Esophagus squamous epithelium (tissue), 5 donors: ENCODE measurements at regions not wholly inside any gene's neighbourhood (a gene's known extent, or its start where the extent isn't known, plus 50 kb on each side); places are given as distances from the start of the nearest gene placed in this dataset.

ENCODE experiments used
- DNase-seq: peaks from one replicate; lab custom pipeline; 2025; lab: John Stamatoyannopoulos, UW
- H3K27ac ChIP-seq, 4 donors: fragments of 200-600 bp; sonication (generic); one replicate each; pipeline ENCODE4 v1.5.1; 2016 to 2019; ENCODE audit warnings: mild to moderate bottlenecking in 1 of 4
- H3K27me3 ChIP-seq, 4 donors: fragments of 200-600 bp; sonication (generic); 1 replicate in 3 of 4; 2 replicates in 1 of 4; pipeline versions ENCODE4 v1.5.1 to v1.6.0; 2017 to 2021; ENCODE audit warnings: antibody characterized with exemption in 1 of 4
- H3K36me3 ChIP-seq, 3 donors: fragments of 200-600 bp; sonication (generic); one replicate each; pipeline ENCODE4 v1.5.1; 2016 to 2019
- H3K4me1 ChIP-seq, 3 donors: fragments of 200-600 bp; sonication (generic); one replicate each; pipeline ENCODE4 v1.5.1; 2017 to 2019
- H3K4me3 ChIP-seq, 4 donors: fragments of 200-600 bp; sonication (generic); 1 replicate in 3 of 4; 2 replicates in 1 of 4; pipeline ENCODE4 v1.5.1; 2016 to 2019; ENCODE audit warnings: mild to moderate bottlenecking in 2 of 4, moderate library complexity in 1 of 4
- H3K9me3 ChIP-seq, 3 donors: fragments of 200-600 bp; sonication (generic); one replicate each; pipeline ENCODE4 v1.5.1; 2016 to 2019
- POLR2A ChIP-seq, 4 donors: fragments of 450-650 bp; IDR thresholded peaks; one replicate each; pipeline ENCODE4 v1.6.1; 2017; ENCODE audit warnings: antibody characterized with exemption in 4 of 4, mild to moderate bottlenecking in 4 of 4, moderate library complexity in 3 of 4
- WGBS, 2 donors: methylation state at CpG; one replicate each; pipeline ENCODE4 v1.1.5; 2018; 5-methylcytosine and 5-hydroxymethylcytosine counted together
- intact Hi-C: fragments of 100-400 bp; cut with DNase I; formaldehyde crosslinking; loops from one replicate; pipeline ENCODE4 v1.15.0; 2022
- TF ChIP-seq, protein P1 (sequence below), 6 experiments: fragments of 450-650 bp in 4 of 6; fragments of 200-600 bp in 2 of 6; sonication (generic) in 2 of 6; IDR thresholded peaks; one replicate each; pipeline ENCODE4 v1.5.1; 2016 to 2019; ENCODE audit warnings: antibody characterized with exemption in 6 of 6, mild to moderate bottlenecking in 4 of 6, moderate library complexity in 4 of 6
- donor health status: DM: yes; HTN: yes; CAD: no.

DNA sequence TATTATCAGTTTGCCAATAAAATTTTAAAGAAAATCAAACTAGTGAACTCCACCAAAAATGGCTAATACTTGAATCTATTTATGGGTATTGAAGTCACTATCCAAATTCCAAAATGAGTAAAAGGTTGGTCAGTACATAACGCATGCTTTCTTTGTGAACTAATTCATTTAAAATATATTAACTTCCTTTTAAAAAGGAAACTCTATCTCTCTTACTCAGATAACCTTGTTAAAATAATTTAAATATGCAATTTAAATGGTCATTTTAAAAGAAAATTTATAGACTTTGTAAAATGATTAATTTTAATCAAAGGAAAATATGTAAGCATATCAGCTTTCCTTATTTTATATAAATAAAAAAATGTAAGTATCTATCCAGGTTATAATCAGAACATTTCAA lies 419.4 kb upstream of the ZNF385D start:
- H3K9me3 ChIP-seq = no peaks in the 10 kb centered on the region
- no peak overlapping the region for H3K27ac ChIP-seq
- H3K4me3 ChIP-seq = no peak overlapping the region
- no peaks in the 10 kb centered on the region for H3K36me3 ChIP-seq
- 69 to 73% methylated on average over 1 of the region's 1 CpG for WGBS, 2 donors
- no peaks in the 10 kb centered on the region for H3K27me3 ChIP-seq
- DNase-seq = no peak
- H3K4me1 ChIP-seq = no peaks in the 10 kb centered on the region
- intact Hi-C loops = no loop called here
- TF ChIP-seq POLR2A (IDR thresholded peaks at IDR 0.05) = no peak
- TF ChIP-seq, protein P1, sequence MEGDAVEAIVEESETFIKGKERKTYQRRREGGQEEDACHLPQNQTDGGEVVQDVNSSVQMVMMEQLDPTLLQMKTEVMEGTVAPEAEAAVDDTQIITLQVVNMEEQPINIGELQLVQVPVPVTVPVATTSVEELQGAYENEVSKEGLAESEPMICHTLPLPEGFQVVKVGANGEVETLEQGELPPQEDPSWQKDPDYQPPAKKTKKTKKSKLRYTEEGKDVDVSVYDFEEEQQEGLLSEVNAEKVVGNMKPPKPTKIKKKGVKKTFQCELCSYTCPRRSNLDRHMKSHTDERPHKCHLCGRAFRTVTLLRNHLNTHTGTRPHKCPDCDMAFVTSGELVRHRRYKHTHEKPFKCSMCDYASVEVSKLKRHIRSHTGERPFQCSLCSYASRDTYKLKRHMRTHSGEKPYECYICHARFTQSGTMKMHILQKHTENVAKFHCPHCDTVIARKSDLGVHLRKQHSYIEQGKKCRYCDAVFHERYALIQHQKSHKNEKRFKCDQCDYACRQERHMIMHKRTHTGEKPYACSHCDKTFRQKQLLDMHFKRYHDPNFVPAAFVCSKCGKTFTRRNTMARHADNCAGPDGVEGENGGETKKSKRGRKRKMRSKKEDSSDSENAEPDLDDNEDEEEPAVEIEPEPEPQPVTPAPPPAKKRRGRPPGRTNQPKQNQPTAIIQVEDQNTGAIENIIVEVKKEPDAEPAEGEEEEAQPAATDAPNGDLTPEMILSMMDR (IDR thresholded peaks at IDR 0.05) = no peak

DNA sequence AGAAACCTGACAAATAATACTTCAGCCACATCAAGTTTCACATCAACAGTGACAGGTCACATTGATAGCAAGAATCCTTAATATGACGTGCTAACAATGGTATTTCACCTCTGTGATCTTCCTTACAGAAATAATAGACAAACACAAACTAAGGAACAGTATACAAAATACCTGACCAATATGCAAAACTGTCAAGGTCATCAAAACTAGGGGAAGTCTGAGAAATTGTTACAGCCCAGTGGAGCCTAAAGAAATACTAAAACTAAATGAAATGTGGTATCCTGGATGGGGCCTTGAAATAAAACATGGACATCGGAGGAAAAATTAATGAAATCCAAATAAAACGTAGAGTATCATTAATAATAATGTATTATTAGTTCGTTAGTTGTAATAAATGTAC lies 422.0 kb upstream of the ZNF385D start:
- no peak for DNase-seq
- H3K9me3 ChIP-seq = no peaks in the 10 kb centered on the region
- no peak overlapping the region for H3K4me3 ChIP-seq
- H3K27ac ChIP-seq = no peak overlapping the region
- intact Hi-C loops = no loop called here
- no peaks in the 10 kb centered on the region for H3K4me1 ChIP-seq
- H3K36me3 ChIP-seq = no peaks in the 10 kb centered on the region
- no peak for TF ChIP-seq POLR2A (IDR thresholded peaks at IDR 0.05)
- TF ChIP-seq, protein P1 (IDR thresholded peaks at IDR 0.05) = no peak
- 73 to 80% methylated on average over 4 of the region's 4 CpGs for WGBS, 2 donors
- no peaks in the 10 kb centered on the region for H3K27me3 ChIP-seq

DNA sequence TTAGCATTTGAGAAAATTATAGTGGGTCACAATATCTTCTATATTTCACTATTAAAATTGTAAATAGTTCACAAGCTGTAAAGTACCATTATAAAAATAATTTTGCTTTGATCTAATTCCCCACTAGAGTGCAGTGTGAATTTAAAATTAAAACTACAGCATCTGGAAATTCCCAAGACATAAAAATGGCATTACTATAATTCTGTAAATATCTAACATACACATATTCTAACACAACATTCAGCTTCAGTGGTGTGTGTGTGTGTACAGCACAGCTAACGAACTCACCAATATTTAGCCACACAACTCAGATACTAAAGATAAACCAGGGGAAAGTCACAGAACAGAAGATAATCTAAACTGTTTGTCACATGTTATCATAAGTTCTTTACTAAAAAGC lies 424.9 kb upstream of the ZNF385D start:
- DNase-seq = no peak
- no peaks in the 10 kb centered on the region for H3K27me3 ChIP-seq
- intact Hi-C loops = no loop called here
- H3K4me1 ChIP-seq = no peaks in the 10 kb centered on the region
- no peak overlapping the region for H3K27ac ChIP-seq
- no peak overlapping the region for H3K4me3 ChIP-seq
- TF ChIP-seq, protein P1 (IDR thresholded peaks at IDR 0.05) = peak in 1 of 6 experiments; percentile 5
- TF ChIP-seq POLR2A (IDR thresholded peaks at IDR 0.05) = no peak
- H3K9me3 ChIP-seq = no peaks in the 10 kb centered on the region
- WGBS, 2 donors = 33 to 54% methylated on average over 1 of the region's 1 CpG
- no peaks in the 10 kb centered on the region for H3K36me3 ChIP-seq

GRCh38 chr3:22176911-22177310 lies 425.9 kb upstream of the ZNF385D start:
- Histone ChIP-seq H3K4me3 (no peak overlapping the region), H3K4me1 (no peaks in the 10 kb centered on the region), H3K36me3 (no peaks in the 10 kb centered on the region), H3K27me3 (no peaks in the 10 kb centered on the region), H3K9me3 (no peaks in the 10 kb centered on the region), H3K27ac (no peak overlapping the region)
- 77 to 81% methylated on average over 3 of the region's 3 CpGs for WGBS, 2 donors
- TF ChIP-seq POLR2A (IDR thresholded peaks at IDR 0.05) = no peak
- TF ChIP-seq, protein P1 (IDR thresholded peaks at IDR 0.05) = no peak
- DNase-seq = no peak
- intact Hi-C loops = no loop called here

DNA sequence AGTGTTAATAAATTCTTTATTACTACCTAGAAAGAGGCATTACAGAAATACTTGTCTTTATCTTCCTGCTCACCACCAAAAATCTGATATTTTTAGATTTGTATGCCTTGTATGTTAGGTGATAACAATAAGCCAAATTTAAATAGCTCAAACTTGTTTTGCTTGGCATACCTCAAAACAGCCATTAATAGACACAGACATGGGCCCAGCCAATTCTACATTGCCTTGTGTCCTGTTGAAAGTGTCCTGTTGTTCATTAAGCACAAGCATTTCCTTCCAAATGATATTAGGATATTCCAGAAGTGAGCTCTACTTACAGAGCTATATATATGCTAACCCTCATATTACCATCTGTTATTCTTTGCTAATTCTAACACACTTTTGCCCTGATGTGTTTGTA lies 438.6 kb upstream of the ZNF385D start:
- Histone ChIP-seq H3K27me3 (no peaks in the 10 kb centered on the region), H3K4me1 (no peaks in the 10 kb centered on the region), H3K27ac (no peak overlapping the region), H3K9me3 (no peaks in the 10 kb centered on the region), H3K4me3 (no peak overlapping the region), H3K36me3 (no peaks in the 10 kb centered on the region)
- TF ChIP-seq POLR2A (IDR thresholded peaks at IDR 0.05) = no peak
- TF ChIP-seq, protein P1 (IDR thresholded peaks at IDR 0.05) = no peak
- intact Hi-C loops = no loop called here
- DNase-seq = no peak
